Parathyroid adenoma (tissue), 2 donors: ENCODE measurements at regions not wholly inside any gene's neighbourhood (a gene's known extent, or its start where the extent isn't known, plus 50 kb on each side); places are given as distances from the start of the nearest gene placed in this dataset.

Source experiments
- H2AFZ ChIP-seq: fragments of 300-600 bp; sonication (generic); one replicate; pipeline ENCODE4 v1.7.0; 2017; ENCODE audit warnings: antibody characterized with exemption, mild to moderate bottlenecking
- H3K27ac ChIP-seq: fragments of 300-600 bp; sonication (generic); one replicate; pipeline ENCODE4 v1.7.0; 2017
- H3K27me3 ChIP-seq: fragments of 300-600 bp; sonication (generic); one replicate; pipeline ENCODE4 v1.7.0; 2017; ENCODE audit warnings: low read length; ENCODE audit not compliant: control insufficient read depth, insufficient read depth
- H3K36me3 ChIP-seq: fragments of 300-600 bp; sonication (generic); one replicate; pipeline ENCODE4 v1.7.0; 2017; ENCODE audit warnings: low read length; ENCODE audit not compliant: control insufficient read depth, insufficient read depth
- H3K4me1 ChIP-seq: fragments of 300-600 bp; sonication (generic); one replicate; pipeline ENCODE4 v1.7.0; 2017; ENCODE audit warnings: control low read depth
- H3K4me2 ChIP-seq: fragments of 300-600 bp; sonication (generic); one replicate; pipeline ENCODE4 v1.7.0; 2017; ENCODE audit warnings: low read length
- H3K4me3 ChIP-seq: fragments of 300-600 bp; sonication (generic); one replicate; pipeline ENCODE4 v1.7.0; 2017; ENCODE audit warnings: low read depth, low read length
- H3K79me2 ChIP-seq: fragments of 300-600 bp; sonication (generic); one replicate; pipeline ENCODE4 v1.7.0; 2017; ENCODE audit warnings: control low read depth
- H3K9ac ChIP-seq: fragments of 300-600 bp; sonication (generic); one replicate; pipeline ENCODE4 v1.7.0; 2017; ENCODE audit warnings: mild to moderate bottlenecking
- H3K9me3 ChIP-seq: fragments of 300-600 bp; sonication (generic); one replicate; pipeline ENCODE4 v1.7.0; 2017; ENCODE audit warnings: low read length; ENCODE audit not compliant: control insufficient read depth
- CTCF ChIP-seq: fragments of 300-600 bp; sonication (generic); IDR thresholded peaks from one replicate; pipeline ENCODE4 v1.7.0; 2017; ENCODE audit warnings: antibody characterized with exemption, mild to moderate bottlenecking
- donor health status: primary hyperparathyroidism.

DNA sequence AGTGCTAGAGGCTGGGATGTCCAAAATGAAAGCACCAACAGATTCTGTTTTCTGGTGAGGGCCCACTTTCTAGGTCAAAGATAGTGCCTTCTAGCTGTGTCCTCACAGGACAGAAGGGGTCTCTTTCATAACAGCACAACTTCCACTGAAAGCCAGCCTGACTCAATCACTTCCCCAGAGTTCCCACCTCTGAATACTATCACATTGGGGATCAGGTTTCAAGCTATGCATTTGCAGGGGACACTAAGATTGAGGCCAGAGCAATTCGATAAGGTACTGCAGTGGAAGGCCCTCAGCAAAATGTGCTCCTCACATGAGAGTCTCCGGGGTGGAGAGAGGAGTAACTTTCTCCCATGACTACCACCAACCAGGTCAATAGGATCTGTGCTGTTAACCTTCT, 1501.5 kb downstream of the EFNB2 start:
- Histone ChIP-seq H3K27me3 (no peaks in the 10 kb centered on the region), H3K9ac (no peak overlapping the region), H3K27ac (no peak overlapping the region), H3K9me3 (no peaks in the 10 kb centered on the region), H2AFZ (no peak overlapping the region), H3K4me1 (no peaks in the 10 kb centered on the region), H3K36me3 (no peaks in the 10 kb centered on the region), H3K79me2 (no peaks in the 10 kb centered on the region), H3K4me3 (no peak overlapping the region), H3K4me2 (no peak overlapping the region)
- TF ChIP-seq CTCF = no peak

GRCh38 chr13:105031306-105031705, 1504.2 kb downstream of the EFNB2 start:
- Histone ChIP-seq H3K36me3 (no peaks in the 10 kb centered on the region), H3K4me1 (no peaks in the 10 kb centered on the region), H3K9ac (no peak overlapping the region), H3K27me3 (no peaks in the 10 kb centered on the region), H3K27ac (no peak overlapping the region), H2AFZ (no peak overlapping the region), H3K9me3 (no peaks in the 10 kb centered on the region), H3K4me3 (no peak overlapping the region), H3K4me2 (no peak overlapping the region), H3K79me2 (no peaks in the 10 kb centered on the region)
- no peak for TF ChIP-seq CTCF

DNA sequence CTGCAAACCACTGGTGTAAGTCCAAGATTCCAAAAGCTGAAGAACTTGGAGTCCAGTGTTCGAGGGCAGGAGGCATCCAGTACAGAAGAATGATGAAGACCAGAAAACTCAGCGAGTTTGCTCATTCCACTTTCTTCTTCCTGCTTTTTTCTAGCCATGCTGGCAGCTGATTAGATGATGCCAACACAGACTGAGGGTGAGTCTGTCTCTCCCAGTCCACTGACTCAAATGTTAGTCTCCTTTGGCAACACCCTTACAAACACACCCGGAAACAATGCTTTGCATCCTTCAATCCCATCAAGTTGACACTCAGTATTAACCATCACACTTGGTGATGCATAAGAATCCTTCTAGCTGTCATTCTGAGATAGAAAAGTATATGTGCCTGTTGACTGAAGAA, 1504.6 kb downstream of the EFNB2 start:
- Histone ChIP-seq H3K27me3 (no peaks in the 10 kb centered on the region), H3K4me3 (no peak overlapping the region), H3K79me2 (no peaks in the 10 kb centered on the region), H3K4me2 (no peak overlapping the region), H3K9ac (no peak overlapping the region), H3K27ac (no peak overlapping the region), H2AFZ (no peak overlapping the region), H3K36me3 (no peaks in the 10 kb centered on the region), H3K9me3 (no peaks in the 10 kb centered on the region), H3K4me1 (no peaks in the 10 kb centered on the region)
- no peak for TF ChIP-seq CTCF

DNA sequence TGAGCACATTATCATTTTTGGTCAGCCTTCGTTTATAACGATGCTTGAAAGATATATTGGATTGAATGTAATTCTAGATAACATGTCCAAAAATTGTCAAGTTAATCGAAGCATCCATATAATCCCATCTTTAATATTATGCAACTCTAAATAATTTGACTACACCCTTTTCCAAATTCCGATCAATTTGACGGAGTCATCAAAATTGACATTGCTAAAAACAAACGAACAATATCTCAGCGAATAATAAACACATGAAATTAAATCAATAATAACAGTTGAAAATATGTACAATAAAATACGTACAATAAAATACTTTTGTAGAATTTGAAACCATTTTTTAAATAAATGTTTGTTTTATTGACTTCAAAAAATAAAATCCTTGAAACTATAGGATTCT, 1516.4 kb downstream of the EFNB2 start:
- no peaks in the 10 kb centered on the region for H3K27me3 ChIP-seq
- no peaks in the 10 kb centered on the region for H3K36me3 ChIP-seq
- no peaks in the 10 kb centered on the region for H3K9me3 ChIP-seq
- no peak overlapping the region for H3K9ac ChIP-seq
- no peak for TF ChIP-seq CTCF
- no peak overlapping the region for H2AFZ ChIP-seq
- no peaks in the 10 kb centered on the region for H3K4me1 ChIP-seq
- no peak overlapping the region for H3K4me2 ChIP-seq
- no peak overlapping the region for H3K27ac ChIP-seq
- no peaks in the 10 kb centered on the region for H3K79me2 ChIP-seq
- no peak overlapping the region for H3K4me3 ChIP-seq

GRCh38 chr13:105016266-105016665, 1519.2 kb downstream of the EFNB2 start:
- H3K27ac ChIP-seq = no peak overlapping the region
- H3K4me1 ChIP-seq = no peaks in the 10 kb centered on the region
- no peaks in the 10 kb centered on the region for H3K79me2 ChIP-seq
- TF ChIP-seq CTCF = no peak
- H3K4me3 ChIP-seq = no peak overlapping the region
- no peak overlapping the region for H3K9ac ChIP-seq
- no peaks in the 10 kb centered on the region for H3K27me3 ChIP-seq
- H2AFZ ChIP-seq = no peak overlapping the region
- H3K9me3 ChIP-seq = no peaks in the 10 kb centered on the region
- no peaks in the 10 kb centered on the region for H3K36me3 ChIP-seq
- H3K4me2 ChIP-seq = no peak overlapping the region
